Endodermal cell (in vitro differentiated cells): ENCODE measurements at regions not wholly inside any gene's neighbourhood (a gene's known extent, or its start where the extent isn't known, plus 50 kb on each side); places are given as distances from the start of the nearest gene placed in this dataset.

Source experiments
- DNase-seq: peaks from one replicate; pipeline ENCODE4 v3.0.0-alpha.2; 2017
- H3K27ac ChIP-seq: 2 replicates; pipeline ENCODE4 v1.5.1; 2013; ENCODE audit warnings: mild to moderate bottlenecking, low read depth, low read length, moderate library complexity
- H3K27me3 ChIP-seq: 2 replicates; pipeline ENCODE4 v1.6.1; 2013; ENCODE audit warnings: mild to moderate bottlenecking, low read length, moderate library complexity; ENCODE audit not compliant: insufficient read depth, control insufficient read depth, poor library complexity, severe bottlenecking
- H3K36me3 ChIP-seq: 2 replicates; pipeline ENCODE4 v1.7.0; 2013; ENCODE audit warnings: mild to moderate bottlenecking, low read length, moderate library complexity; ENCODE audit not compliant: control insufficient read depth, insufficient read depth
- H3K4me1 ChIP-seq: one replicate; pipeline ENCODE4 v1.7.0; 2013; ENCODE audit warnings: low read length; ENCODE audit not compliant: control insufficient read depth, insufficient read depth
- H3K4me3 ChIP-seq: 2 replicates; pipeline ENCODE4 v1.5.1; 2013; ENCODE audit warnings: mild to moderate bottlenecking, low read length, moderate library complexity
- H3K9ac ChIP-seq: 2 replicates; pipeline ENCODE4 v1.6.1; 2013; ENCODE audit warnings: mild to moderate bottlenecking, low read length, moderate library complexity; ENCODE audit not compliant: poor library complexity, severe bottlenecking; ENCODE audit errors: extremely low read depth
- H3K9me3 ChIP-seq: 2 replicates; pipeline ENCODE4 v1.6.1; 2013; ENCODE audit warnings: mild to moderate bottlenecking, low read length, moderate library complexity; ENCODE audit not compliant: control insufficient read depth
- H3K27ac Mint-ChIP-seq: 2 replicates; pipeline ENCODE4 v1.8.0; 2020; ENCODE audit warnings: mixed read lengths
- H3K27me3 Mint-ChIP-seq: 2 replicates; pipeline ENCODE4 v1.8.0; 2021; ENCODE audit warnings: mild to moderate bottlenecking, mixed read lengths; ENCODE audit not compliant: insufficient read depth
- H3K36me3 Mint-ChIP-seq: 2 replicates; pipeline ENCODE4 v1.8.0; 2020; ENCODE audit warnings: low read depth, mixed read lengths
- H3K4me1 Mint-ChIP-seq: 2 replicates; pipeline ENCODE4 v1.8.0; 2020; ENCODE audit warnings: mixed read lengths
- H3K4me3 Mint-ChIP-seq: 2 replicates; pipeline ENCODE4 v1.8.0; 2020; ENCODE audit warnings: mild to moderate bottlenecking, moderate library complexity, mixed read lengths
- H3K9me3 Mint-ChIP-seq: 2 replicates; pipeline ENCODE4 v1.8.0; 2020; ENCODE audit warnings: mild to moderate bottlenecking, mixed read lengths
- WGBS, 2 experiments: methylation state at CpG; one replicate each; pipeline versions ENCODE4 v1.1.5 to v1.1.7; 2013; ENCODE audit warnings: missing lambda C conversion rate in 2 of 2, mixed read lengths in 1 of 2; ENCODE audit not compliant: insufficient coverage in 1 of 2, insufficient read length in 1 of 2; 5-methylcytosine and 5-hydroxymethylcytosine counted together
- TF ChIP-seq, protein P1 (sequence below): fragments of 200-600 bp; sonication (generic); conservative IDR thresholded peaks from 2 replicates; pipeline ENCODE4 v1.5.0; 2021; ENCODE audit warnings: antibody characterized with exemption, mild to moderate bottlenecking

DNA sequence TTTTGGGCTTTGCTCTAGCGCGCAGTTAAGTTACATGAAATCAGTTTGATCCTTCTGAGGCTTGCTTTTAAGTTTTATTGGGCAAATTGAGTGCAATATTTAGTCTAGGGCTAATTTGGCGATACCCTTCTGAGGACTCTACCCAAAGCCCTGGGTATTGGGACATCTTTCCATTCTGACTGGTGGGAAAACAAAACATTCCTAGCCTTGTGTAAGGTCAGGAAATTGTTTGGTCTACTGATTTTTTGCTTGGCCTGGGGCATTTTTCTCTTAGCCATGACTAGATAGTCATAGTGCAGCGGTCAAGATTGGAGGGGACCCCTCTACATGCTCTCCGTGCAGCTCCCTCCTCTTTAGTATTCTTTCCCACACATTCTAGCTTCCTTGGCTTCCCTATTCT lies 189.6 kb upstream of the PTGFR start:
- no peak overlapping the region for H3K27ac ChIP-seq
- peaks cover 48% of the 10 kb centered on the region for H3K27me3 Mint-ChIP-seq
- peaks cover 6% of the 10 kb centered on the region for H3K9me3 ChIP-seq
- peaks cover 11% of the 10 kb centered on the region for H3K27me3 ChIP-seq
- TF ChIP-seq, protein P1, sequence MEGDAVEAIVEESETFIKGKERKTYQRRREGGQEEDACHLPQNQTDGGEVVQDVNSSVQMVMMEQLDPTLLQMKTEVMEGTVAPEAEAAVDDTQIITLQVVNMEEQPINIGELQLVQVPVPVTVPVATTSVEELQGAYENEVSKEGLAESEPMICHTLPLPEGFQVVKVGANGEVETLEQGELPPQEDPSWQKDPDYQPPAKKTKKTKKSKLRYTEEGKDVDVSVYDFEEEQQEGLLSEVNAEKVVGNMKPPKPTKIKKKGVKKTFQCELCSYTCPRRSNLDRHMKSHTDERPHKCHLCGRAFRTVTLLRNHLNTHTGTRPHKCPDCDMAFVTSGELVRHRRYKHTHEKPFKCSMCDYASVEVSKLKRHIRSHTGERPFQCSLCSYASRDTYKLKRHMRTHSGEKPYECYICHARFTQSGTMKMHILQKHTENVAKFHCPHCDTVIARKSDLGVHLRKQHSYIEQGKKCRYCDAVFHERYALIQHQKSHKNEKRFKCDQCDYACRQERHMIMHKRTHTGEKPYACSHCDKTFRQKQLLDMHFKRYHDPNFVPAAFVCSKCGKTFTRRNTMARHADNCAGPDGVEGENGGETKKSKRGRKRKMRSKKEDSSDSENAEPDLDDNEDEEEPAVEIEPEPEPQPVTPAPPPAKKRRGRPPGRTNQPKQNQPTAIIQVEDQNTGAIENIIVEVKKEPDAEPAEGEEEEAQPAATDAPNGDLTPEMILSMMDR: no peak
- H3K4me3 ChIP-seq: no peak overlapping the region
- no peak overlapping the region for H3K9ac ChIP-seq
- no peak overlapping the region for H3K27ac Mint-ChIP-seq
- no peak for DNase-seq
- H3K36me3 Mint-ChIP-seq: no peaks in the 10 kb centered on the region
- H3K36me3 ChIP-seq: no peaks in the 10 kb centered on the region
- H3K4me1 ChIP-seq: no peaks in the 10 kb centered on the region
- H3K9me3 Mint-ChIP-seq: peaks cover 6% of the 10 kb centered on the region
- no peak overlapping the region for H3K4me3 Mint-ChIP-seq
- 89 to 91% methylated on average over 3 to 5 of the region's 5 CpGs for WGBS, 2 experiments
- H3K4me1 Mint-ChIP-seq: no peaks in the 10 kb centered on the region

DNA sequence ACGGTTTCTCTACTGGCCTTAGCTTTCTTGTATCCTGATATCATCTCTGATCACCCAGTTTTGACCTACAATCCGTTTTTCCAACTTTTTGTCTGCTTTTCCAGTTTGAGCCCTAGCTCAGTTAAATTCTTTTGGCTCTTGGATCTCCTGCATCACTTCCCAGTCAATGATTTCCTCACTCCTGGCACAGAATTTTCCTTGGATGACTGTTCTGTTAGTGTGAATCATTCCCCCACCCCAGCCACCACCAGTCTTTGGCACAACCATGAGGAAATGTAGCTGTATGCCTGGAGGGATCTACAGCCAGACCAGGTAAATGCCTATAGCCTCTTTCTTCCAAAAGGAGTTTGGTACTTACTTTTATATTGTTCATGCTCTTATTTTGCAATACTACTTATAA lies 187.2 kb upstream of the PTGFR start:
- Mint-ChIP-seq H3K4me3 (no peak overlapping the region), H3K4me1 (no peaks in the 10 kb centered on the region), H3K27me3 (peaks cover 42% of the 10 kb centered on the region), H3K27ac (no peak overlapping the region), H3K36me3 (no peaks in the 10 kb centered on the region), H3K9me3 (peaks cover 4% of the 10 kb centered on the region)
- Histone ChIP-seq H3K4me3 (no peak overlapping the region), H3K4me1 (no peaks in the 10 kb centered on the region), H3K9me3 (peaks cover 6% of the 10 kb centered on the region), H3K27ac (no peak overlapping the region), H3K36me3 (no peaks in the 10 kb centered on the region), H3K27me3 (peaks cover 12% of the 10 kb centered on the region), H3K9ac (no peak overlapping the region)
- whole genome bisulfite sequencing, 2 experiments: 74% methylated on average over 2 of the region's 2 CpGs; no CpG with 5 or more reads in 1 of the 2 experiments
- TF ChIP-seq, protein P1: no peak
- no peak for DNase-seq

DNA sequence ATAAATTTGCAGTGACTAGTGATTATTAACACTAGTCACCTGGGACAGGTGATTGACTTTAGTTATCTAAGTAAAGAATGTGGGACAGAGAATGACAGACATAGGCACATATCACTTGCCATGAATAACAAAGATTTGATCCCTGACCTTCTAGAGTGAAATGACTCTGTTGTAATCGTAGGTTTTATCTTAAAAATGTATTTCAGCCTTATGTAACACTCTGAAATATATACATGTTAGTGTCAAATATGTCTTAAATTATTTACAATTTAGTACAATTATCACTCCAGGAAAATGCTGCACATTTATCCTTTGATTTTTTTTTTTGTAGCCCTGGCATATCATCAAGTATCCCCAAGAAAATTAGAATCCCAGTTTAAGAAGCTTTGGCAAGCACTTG lies 186.4 kb upstream of the PTGFR start:
- peaks cover 12% of the 10 kb centered on the region for H3K27me3 ChIP-seq
- 80% methylated on average over 1 of the region's 1 CpG; no CpG with 5 or more reads in 1 of the 2 experiments for WGBS, 2 experiments
- no peaks in the 10 kb centered on the region for H3K36me3 ChIP-seq
- no peak overlapping the region for H3K27ac Mint-ChIP-seq
- H3K4me3 ChIP-seq: no peak overlapping the region
- no peaks in the 10 kb centered on the region for H3K36me3 Mint-ChIP-seq
- peaks cover 5% of the 10 kb centered on the region for H3K9me3 Mint-ChIP-seq
- no peaks in the 10 kb centered on the region for H3K4me1 ChIP-seq
- H3K9me3 ChIP-seq: peaks cover 6% of the 10 kb centered on the region
- no peak for DNase-seq
- H3K27ac ChIP-seq: no peak overlapping the region
- peaks cover 38% of the 10 kb centered on the region for H3K27me3 Mint-ChIP-seq
- no peaks in the 10 kb centered on the region for H3K4me1 Mint-ChIP-seq
- TF ChIP-seq, protein P1: no peak
- H3K4me3 Mint-ChIP-seq: no peak overlapping the region
- no peak overlapping the region for H3K9ac ChIP-seq
